ENCODE measurements at regions not wholly inside any gene's neighbourhood (a gene's known extent, or its start where the extent isn't known, plus 50 kb on each side); places are given as distances from the start of the nearest gene placed in this dataset.

DNA sequence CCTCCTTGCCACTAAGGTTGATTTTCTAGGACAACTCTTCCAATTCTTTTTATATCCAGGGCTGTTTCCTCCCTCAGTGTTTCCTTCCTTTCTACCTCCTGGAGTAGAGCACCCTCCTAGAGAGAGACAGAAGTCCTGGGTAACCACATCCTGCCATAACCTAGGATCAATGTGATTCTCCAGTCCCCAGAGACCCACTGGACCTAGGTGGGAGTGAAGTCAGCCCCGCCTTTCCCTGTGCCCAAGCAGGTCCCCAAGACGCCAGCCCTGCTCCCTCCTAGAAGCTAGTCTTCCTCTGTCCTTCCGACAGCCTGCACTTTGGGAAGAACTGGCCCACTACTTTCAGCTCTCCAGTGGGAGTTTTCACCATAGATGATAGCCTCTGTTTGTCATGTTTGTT, 166.8 kb upstream of the PLEKHG7 start:
- TF ChIP-seq, protein P1, sequence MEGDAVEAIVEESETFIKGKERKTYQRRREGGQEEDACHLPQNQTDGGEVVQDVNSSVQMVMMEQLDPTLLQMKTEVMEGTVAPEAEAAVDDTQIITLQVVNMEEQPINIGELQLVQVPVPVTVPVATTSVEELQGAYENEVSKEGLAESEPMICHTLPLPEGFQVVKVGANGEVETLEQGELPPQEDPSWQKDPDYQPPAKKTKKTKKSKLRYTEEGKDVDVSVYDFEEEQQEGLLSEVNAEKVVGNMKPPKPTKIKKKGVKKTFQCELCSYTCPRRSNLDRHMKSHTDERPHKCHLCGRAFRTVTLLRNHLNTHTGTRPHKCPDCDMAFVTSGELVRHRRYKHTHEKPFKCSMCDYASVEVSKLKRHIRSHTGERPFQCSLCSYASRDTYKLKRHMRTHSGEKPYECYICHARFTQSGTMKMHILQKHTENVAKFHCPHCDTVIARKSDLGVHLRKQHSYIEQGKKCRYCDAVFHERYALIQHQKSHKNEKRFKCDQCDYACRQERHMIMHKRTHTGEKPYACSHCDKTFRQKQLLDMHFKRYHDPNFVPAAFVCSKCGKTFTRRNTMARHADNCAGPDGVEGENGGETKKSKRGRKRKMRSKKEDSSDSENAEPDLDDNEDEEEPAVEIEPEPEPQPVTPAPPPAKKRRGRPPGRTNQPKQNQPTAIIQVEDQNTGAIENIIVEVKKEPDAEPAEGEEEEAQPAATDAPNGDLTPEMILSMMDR (IDR thresholded peaks at IDR 0.05 in 2 of 3, conservative IDR thresholded peaks at IDR 0.05 in 1 of 3; ENCODE audit: control insufficient read depth in 2 of 3, extremely low read depth in 1 of 3, insufficient read depth in 1 of 3, low read depth in 3 of 3, low read length in 3 of 3): no peak
- TF ChIP-seq PML (IDR thresholded peaks at IDR 0.05; ENCODE audit: low read length) (no peak), CREB1 (IDR thresholded peaks at IDR 0.05; ENCODE audit: low read depth) (no peak), POLR2AphosphoS5 (IDR thresholded peaks at IDR 0.05; ENCODE audit: low read length) (no peak), TCF3 (IDR thresholded peaks at IDR 0.05; ENCODE audit: borderline replicate concordance, insufficient read depth, low read depth, low read length) (no peak), FOXM1 (IDR thresholded peaks at IDR 0.05; ENCODE audit: low read depth, low read length) (no peak), ZZZ3 (IDR thresholded peaks at IDR 0.05; ENCODE audit: control insufficient read depth, insufficient read length, low read depth) (no peak), NR2F1 (conservative IDR thresholded peaks at IDR 0.05) (no peak), ZNF24 (IDR thresholded peaks at IDR 0.05) (no peak), NRF1 (conservative IDR thresholded peaks at IDR 0.05; ENCODE audit: low read depth, low read length) (no peak)
- TF ChIP-seq, protein P2, sequence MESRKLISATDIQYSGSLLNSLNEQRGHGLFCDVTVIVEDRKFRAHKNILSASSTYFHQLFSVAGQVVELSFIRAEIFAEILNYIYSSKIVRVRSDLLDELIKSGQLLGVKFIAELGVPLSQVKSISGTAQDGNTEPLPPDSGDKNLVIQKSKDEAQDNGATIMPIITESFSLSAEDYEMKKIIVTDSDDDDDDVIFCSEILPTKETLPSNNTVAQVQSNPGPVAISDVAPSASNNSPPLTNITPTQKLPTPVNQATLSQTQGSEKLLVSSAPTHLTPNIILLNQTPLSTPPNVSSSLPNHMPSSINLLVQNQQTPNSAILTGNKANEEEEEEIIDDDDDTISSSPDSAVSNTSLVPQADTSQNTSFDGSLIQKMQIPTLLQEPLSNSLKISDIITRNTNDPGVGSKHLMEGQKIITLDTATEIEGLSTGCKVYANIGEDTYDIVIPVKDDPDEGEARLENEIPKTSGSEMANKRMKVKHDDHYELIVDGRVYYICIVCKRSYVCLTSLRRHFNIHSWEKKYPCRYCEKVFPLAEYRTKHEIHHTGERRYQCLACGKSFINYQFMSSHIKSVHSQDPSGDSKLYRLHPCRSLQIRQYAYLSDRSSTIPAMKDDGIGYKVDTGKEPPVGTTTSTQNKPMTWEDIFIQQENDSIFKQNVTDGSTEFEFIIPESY (IDR thresholded peaks at IDR 0.05): no peak
- TF ChIP-seq, protein P3, sequence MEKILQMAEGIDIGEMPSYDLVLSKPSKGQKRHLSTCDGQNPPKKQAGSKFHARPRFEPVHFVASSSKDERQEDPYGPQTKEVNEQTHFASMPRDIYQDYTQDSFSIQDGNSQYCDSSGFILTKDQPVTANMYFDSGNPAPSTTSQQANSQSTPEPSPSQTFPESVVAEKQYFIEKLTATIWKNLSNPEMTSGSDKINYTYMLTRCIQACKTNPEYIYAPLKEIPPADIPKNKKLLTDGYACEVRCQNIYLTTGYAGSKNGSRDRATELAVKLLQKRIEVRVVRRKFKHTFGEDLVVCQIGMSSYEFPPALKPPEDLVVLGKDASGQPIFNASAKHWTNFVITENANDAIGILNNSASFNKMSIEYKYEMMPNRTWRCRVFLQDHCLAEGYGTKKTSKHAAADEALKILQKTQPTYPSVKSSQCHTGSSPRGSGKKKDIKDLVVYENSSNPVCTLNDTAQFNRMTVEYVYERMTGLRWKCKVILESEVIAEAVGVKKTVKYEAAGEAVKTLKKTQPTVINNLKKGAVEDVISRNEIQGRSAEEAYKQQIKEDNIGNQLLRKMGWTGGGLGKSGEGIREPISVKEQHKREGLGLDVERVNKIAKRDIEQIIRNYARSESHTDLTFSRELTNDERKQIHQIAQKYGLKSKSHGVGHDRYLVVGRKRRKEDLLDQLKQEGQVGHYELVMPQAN (conservative IDR thresholded peaks at IDR 0.05): no peak

Data from GM12878 (cell line).